H1 (cell line): ENCODE measurements at regions not wholly inside any gene's neighbourhood (a gene's known extent, or its start where the extent isn't known, plus 50 kb on each side); places are given as distances from the start of the nearest gene placed in this dataset.

ENCODE experiments used
- CTCF ChIA-PET: fragments of 300-600 bp; sonication (Branson Sonifier 250); formaldehyde crosslinking; loops from one replicate; lab custom pipeline; 2021; ENCODE audit not compliant: partially characterized antibody; lab: Charles Lee
- POLR2A ChIA-PET: fragments of 300-600 bp; sonication (Branson Sonifier 250); formaldehyde crosslinking; loops from one replicate; lab custom pipeline; 2021; ENCODE audit warnings: inconsistent platforms; ENCODE audit not compliant: partially characterized antibody; lab: Charles Lee
- DNase-seq, 2 experiments: peaks; one replicate each; pipeline versions ENCODE4 v3.0.0 to v3.0.0-alpha.2; 2010 to 2022; ENCODE audit warnings: low spot score in 2 of 2, low read depth in 1 of 2, mixed read lengths in 1 of 2
- FAIRE-seq: peaks from 2 replicates; lab custom pipeline; 2011; peaks lifted over from hg19 to GRCh38; lab: Jason Lieb, UNC
- H2AFZ ChIP-seq: 2 replicates; pipeline ENCODE4 v1.8.1; 2012; ENCODE audit warnings: low read length, inconsistent platforms
- H2AK5ac ChIP-seq: 2 replicates; pipeline ENCODE4 v1.6.1; 2013; ENCODE audit warnings: low read depth, low read length
- H2BK120ac ChIP-seq: replicated peaks from 2 replicates; pipeline ENCODE3; 2013; ENCODE audit warnings: low read depth, low read length, inconsistent platforms
- H2BK12ac ChIP-seq: 2 replicates; pipeline ENCODE4 v1.6.1; 2013; ENCODE audit warnings: low read depth, low read length
- H2BK15ac ChIP-seq: 2 replicates; pipeline ENCODE4 v1.6.1; 2013; ENCODE audit warnings: low read length
- H2BK20ac ChIP-seq: 2 replicates; pipeline ENCODE4 v1.6.1; 2013; ENCODE audit warnings: low read length
- H2BK5ac ChIP-seq: 2 replicates; pipeline ENCODE4 v1.6.1; 2013; ENCODE audit warnings: low read depth, low read length
- H3K14ac ChIP-seq: 2 replicates; pipeline ENCODE4 v1.6.1; 2013; ENCODE audit warnings: inconsistent platforms; ENCODE audit not compliant: insufficient read length
- H3K18ac ChIP-seq: 2 replicates; pipeline ENCODE4 v1.6.1; 2013; ENCODE audit warnings: low read length; ENCODE audit errors: extremely low read depth
- H3K23ac ChIP-seq: 2 replicates; pipeline ENCODE4 v1.6.1; 2013; ENCODE audit warnings: inconsistent platforms; ENCODE audit not compliant: insufficient read length
- H3K23me2 ChIP-seq: 2 replicates; pipeline ENCODE4 v1.6.1; 2013; ENCODE audit warnings: low read depth, low read length
- H3K27ac ChIP-seq: 2 replicates; pipeline ENCODE4 v1.6.1; 2011; ENCODE audit warnings: low read depth, low read length, inconsistent platforms
- H3K27me3 ChIP-seq, 4 experiments: replicated peaks in 1 of 4; 1 replicate in 1 of 4; 2 replicates in 3 of 4; pipeline versions ENCODE4 v1.6.1 to v1.8.1; 2011 to 2013; ENCODE audit warnings: low read length in 3 of 4, mild to moderate bottlenecking in 3 of 4, inconsistent platforms in 2 of 4, mixed read lengths in 2 of 4, moderate library complexity in 1 of 4; ENCODE audit not compliant: control insufficient read depth in 3 of 4, insufficient read depth in 3 of 4; ENCODE audit errors: extremely low read depth in 1 of 4
- H3K36me3 ChIP-seq, 4 experiments: 2 replicates each; pipeline versions ENCODE4 v1.6.1 to v1.8.1; 2011 to 2013; ENCODE audit warnings: mild to moderate bottlenecking in 4 of 4, low read length in 3 of 4, moderate library complexity in 2 of 4, control low read depth in 1 of 4, inconsistent platforms in 1 of 4; ENCODE audit not compliant: insufficient read depth in 4 of 4, control insufficient read depth in 2 of 4
- H3K4ac ChIP-seq: replicated peaks from 2 replicates; pipeline ENCODE3; 2013; ENCODE audit warnings: low read length, low read depth, mixed read lengths, inconsistent platforms; ENCODE audit not compliant: insufficient read length
- H3K4me1 ChIP-seq, 4 experiments: replicated peaks in 1 of 4; 1 replicate in 1 of 4; 2 replicates in 3 of 4; pipeline versions ENCODE4 v1.6.1 to v1.8.1; 2011 to 2013; ENCODE audit warnings: low read length in 3 of 4, inconsistent platforms in 2 of 4, mixed read lengths in 1 of 4; ENCODE audit not compliant: insufficient read depth in 4 of 4, control insufficient read depth in 3 of 4
- H3K4me2 ChIP-seq, 2 experiments: 2 replicates each; pipeline versions ENCODE4 v1.6.1 to v1.8.1; 2011 to 2013; ENCODE audit warnings: low read depth in 2 of 2, low read length in 2 of 2, control low read depth in 1 of 2, inconsistent platforms in 1 of 2, mild to moderate bottlenecking in 1 of 2; ENCODE audit not compliant: insufficient read depth in 1 of 2
- H3K4me3 ChIP-seq, 4 experiments: fragments of 200-600, 300-600 bp in 1 of 4; sonication (generic), shearing (Covaris generic), sonication (Bioruptor Twin) in 1 of 4; 2 replicates each; pipeline versions ENCODE4 v1.5.1 to v1.8.1; 2011 to 2016; ENCODE audit warnings: low read length in 4 of 4, low read depth in 3 of 4, control low read depth in 2 of 4, inconsistent platforms in 2 of 4, mild to moderate bottlenecking in 2 of 4, mixed read lengths in 1 of 4, moderate library complexity in 1 of 4; ENCODE audit not compliant: insufficient read depth in 2 of 4; ENCODE audit errors: extremely low read depth in 1 of 4
- H3K56ac ChIP-seq: replicated peaks from 2 replicates; pipeline ENCODE3; 2013; ENCODE audit warnings: low read depth, mild to moderate bottlenecking, mixed read lengths, low read length, inconsistent platforms; ENCODE audit not compliant: insufficient read length
- H3K79me1 ChIP-seq: 2 replicates; pipeline ENCODE4 v1.6.1; 2013; ENCODE audit warnings: low read depth, low read length, control low read depth
- H3K79me2 ChIP-seq, 2 experiments: 2 replicates each; pipeline versions ENCODE4 v1.6.1 to v1.8.1; 2012 to 2013; ENCODE audit warnings: low read length in 2 of 2, mild to moderate bottlenecking in 2 of 2, inconsistent platforms in 1 of 2; ENCODE audit not compliant: insufficient read depth in 2 of 2, control insufficient read depth in 1 of 2
- H3K9ac ChIP-seq, 4 experiments: replicated peaks in 1 of 4; 1 replicate in 1 of 4; 2 replicates in 3 of 4; pipeline versions ENCODE4 v1.6.1 to v1.8.1; 2011 to 2013; ENCODE audit warnings: low read depth in 3 of 4, low read length in 3 of 4, control low read depth in 2 of 4, mild to moderate bottlenecking in 2 of 4, moderate library complexity in 2 of 4, inconsistent platforms in 1 of 4; ENCODE audit errors: extremely low read depth in 1 of 4
- H3K9me3 ChIP-seq, 2 experiments: 2 replicates each; pipeline versions ENCODE4 v1.6.1 to v1.8.1; 2012 to 2013; ENCODE audit warnings: mild to moderate bottlenecking in 2 of 2, moderate library complexity in 2 of 2, control low read depth in 1 of 2, inconsistent platforms in 1 of 2, low read depth in 1 of 2, low read length in 1 of 2, mixed read lengths in 1 of 2; ENCODE audit not compliant: insufficient read depth in 2 of 2
- H4K20me1 ChIP-seq, 2 experiments: replicated peaks in 1 of 2; 2 replicates each; pipeline versions ENCODE3 to v1.8.1; 2011 to 2013; ENCODE audit warnings: inconsistent platforms in 2 of 2, low read length in 2 of 2, mild to moderate bottlenecking in 1 of 2; ENCODE audit not compliant: insufficient read depth in 2 of 2, control insufficient read depth in 1 of 2
- H4K5ac ChIP-seq: 2 replicates; pipeline ENCODE4 v1.6.1; 2013; ENCODE audit warnings: low read length, low read depth, mixed read lengths, inconsistent platforms; ENCODE audit not compliant: insufficient read length
- H4K8ac ChIP-seq: 2 replicates; pipeline ENCODE4 v1.8.0; 2013; ENCODE audit warnings: mild to moderate bottlenecking, moderate library complexity, low read length, inconsistent platforms; ENCODE audit not compliant: insufficient read depth; ENCODE audit errors: extremely low read depth
- H4K91ac ChIP-seq: replicated peaks from 2 replicates; pipeline ENCODE3; 2013; ENCODE audit warnings: low read length, mixed read lengths, inconsistent platforms; ENCODE audit not compliant: insufficient read length
- BACH1 ChIP-seq: IDR thresholded peaks from 2 replicates; pipeline ENCODE4 v1.6.1; 2012; ENCODE audit warnings: low read length, improper control_type of control experiment
- BCL11A ChIP-seq, 2 experiments: IDR thresholded peaks; one replicate each; pipeline ENCODE4 v1.6.1; 2011; ENCODE audit warnings: low read depth in 2 of 2, low read length in 2 of 2, mild to moderate bottlenecking in 2 of 2
- CBX5 ChIP-seq: fragments of 300-800, 300-1000 bp; sonication (generic); IDR thresholded peaks from 2 replicates; pipeline ENCODE4 v1.7.1; 2016; ENCODE audit warnings: antibody characterized with exemption, low read length, low read depth
- CHD2 ChIP-seq: IDR thresholded peaks from 2 replicates; pipeline ENCODE4 v1.6.1; 2012; ENCODE audit warnings: low read length, improper control_type of control experiment
- CREB1 ChIP-seq: IDR thresholded peaks from 2 replicates; pipeline ENCODE4 v1.6.1; 2012; ENCODE audit warnings: inconsistent platforms
- EP300 ChIP-seq, 2 experiments: IDR thresholded peaks; 1 replicate in 1 of 2; 2 replicates in 1 of 2; pipeline ENCODE4 v1.6.1; 2011 to 2012; ENCODE audit warnings: low read depth in 2 of 2, low read length in 2 of 2, mild to moderate bottlenecking in 2 of 2, borderline replicate concordance in 1 of 2, inconsistent platforms in 1 of 2, moderate library complexity in 1 of 2
- GABPA ChIP-seq: IDR thresholded peaks from 2 replicates; pipeline ENCODE4 v1.6.1; 2011; ENCODE audit warnings: mild to moderate bottlenecking, low read length, moderate library complexity, borderline replicate concordance; ENCODE audit not compliant: insufficient read depth
- MAX ChIP-seq: IDR thresholded peaks from 2 replicates; pipeline ENCODE4 v1.6.1; 2012; ENCODE audit warnings: inconsistent platforms
- POU5F1 ChIP-seq: IDR thresholded peaks from 2 replicates; pipeline ENCODE4 v1.6.1; 2011; ENCODE audit warnings: low read depth, mild to moderate bottlenecking, low read length, moderate library complexity
- RNF2 ChIP-seq: fragments of 200-900, 300-1000 bp; sonication (generic); IDR thresholded peaks from 2 replicates; pipeline ENCODE4 v1.7.1; 2016; ENCODE audit warnings: borderline replicate concordance, low read depth, mild to moderate bottlenecking, antibody characterized with exemption, low read length; ENCODE audit not compliant: poor library complexity, severe bottlenecking; ENCODE audit errors: missing control alignments
- SIN3A ChIP-seq, 2 experiments: IDR thresholded peaks in 1 of 2; conservative IDR thresholded peaks in 1 of 2; 2 replicates each; pipeline ENCODE4 v1.6.1; 2011 to 2012; ENCODE audit warnings: low read length in 2 of 2, improper control_type of control experiment in 1 of 2, low read depth in 1 of 2, mild to moderate bottlenecking in 1 of 2
- SIX5 ChIP-seq: IDR thresholded peaks from 2 replicates; pipeline ENCODE4 v1.6.1; 2011; ENCODE audit warnings: mild to moderate bottlenecking, low read depth, low read length
- SP1 ChIP-seq: IDR thresholded peaks from 2 replicates; pipeline ENCODE4 v1.6.1; 2011; ENCODE audit warnings: low read depth, low read length
- SP2 ChIP-seq: IDR thresholded peaks from 2 replicates; pipeline ENCODE4 v1.6.1; 2012; ENCODE audit warnings: mild to moderate bottlenecking, low read length, inconsistent platforms
- SRF ChIP-seq: IDR thresholded peaks from 2 replicates; pipeline ENCODE4 v1.6.1; 2011; ENCODE audit warnings: mild to moderate bottlenecking, low read depth, low read length, moderate library complexity
- SUZ12 ChIP-seq: fragments of 200-600 bp; sonication (generic); IDR thresholded peaks from 2 replicates; pipeline ENCODE4 v1.6.1; 2012; ENCODE audit warnings: mild to moderate bottlenecking, inconsistent platforms, low read length, moderate library complexity, mixed read lengths
- WGBS, 2 experiments: shearing (Covaris generic) in 1 of 2; methylation state at CpG; one replicate each; pipeline versions ENCODE4 v1.1.6 to v1.1.7; 2013 to 2015; ENCODE audit warnings: low lambda C conversion rate in 2 of 2, mixed read lengths in 2 of 2, inconsistent platforms in 1 of 2, low coverage in 1 of 2, missing lambda C conversion rate in 1 of 2; ENCODE audit not compliant: insufficient replicate concordance in 2 of 2, insufficient coverage in 1 of 2, insufficient read length in 1 of 2; ENCODE audit errors: extremely low coverage in 1 of 2, missing lambda C conversion rate in 1 of 2; 5-methylcytosine and 5-hydroxymethylcytosine counted together

GRCh38 chr7:82567841-82568240 lies 124.3 kb upstream of the CACNA2D1 start:
- no peaks in the 10 kb centered on the region; a peak in 1 of 7 replicates for H3K4me1 ChIP-seq
- peaks cover 0 to 1% (median 0%) of the 10 kb centered on the region in 4 experiments; a peak in 1 of 7 replicates for H3K27me3 ChIP-seq
- H2BK15ac ChIP-seq, result no peak overlapping the region
- H3K23ac ChIP-seq, result no peak overlapping the region
- DNase-seq, result no peak
- no peaks in the 10 kb centered on the region for H3K23me2 ChIP-seq
- no peaks in the 10 kb centered on the region for H3K9me3 ChIP-seq
- H2AK5ac ChIP-seq, result no peak overlapping the region
- H3K4me2 ChIP-seq, result no peak overlapping the region
- no peak for TF ChIP-seq BCL11A (IDR thresholded peaks at IDR 0.05; ENCODE audit: low read depth in 2 of 2, low read length in 2 of 2)
- TF ChIP-seq GABPA, result no peak
- no peak for TF ChIP-seq POU5F1
- TF ChIP-seq RNF2, result no peak
- TF ChIP-seq MAX, result no peak
- TF ChIP-seq SP1, result no peak
- no peak for TF ChIP-seq CHD2
- no peak for TF ChIP-seq CBX5
- TF ChIP-seq CREB1, result no peak
- TF ChIP-seq SIX5, result no peak
- no peak for TF ChIP-seq EP300 (IDR thresholded peaks at IDR 0.05; ENCODE audit: borderline replicate concordance in 1 of 2, low read depth in 2 of 2, low read length in 2 of 2)
- no peak for TF ChIP-seq SIN3A (conservative IDR thresholded peaks at IDR 0.05 in 1 of 2, IDR thresholded peaks at IDR 0.05 in 1 of 2; ENCODE audit: low read depth in 1 of 2, low read length in 2 of 2)
- no peak for TF ChIP-seq SRF
- TF ChIP-seq BACH1, result no peak
- no peak for TF ChIP-seq SP2
- no peak for TF ChIP-seq SUZ12
- TF ChIP-seq, all 59 proteins: peak for 0
- H2BK120ac ChIP-seq, result no peak overlapping the region
- H4K8ac ChIP-seq, result no peak overlapping the region
- no peak overlapping the region for H2BK20ac ChIP-seq
- no peak overlapping the region for H3K9ac ChIP-seq
- no peak overlapping the region for H3K4me3 ChIP-seq
- no peak overlapping the region for H3K14ac ChIP-seq
- FAIRE-seq, result no peak
- WGBS, 2 experiments, result 92% methylated on average over 2 of the region's 2 CpGs; no CpG with 5 or more reads in 1 of the 2 experiments
- no peak overlapping the region for H2BK12ac ChIP-seq
- CTCF ChIA-PET, result no interaction called here
- no peak overlapping the region for H3K27ac ChIP-seq
- no peak overlapping the region for H2BK5ac ChIP-seq
- H4K91ac ChIP-seq, result no peak overlapping the region
- no peak overlapping the region for H3K56ac ChIP-seq
- H3K79me2 ChIP-seq, result no peaks in the 10 kb centered on the region
- H3K4ac ChIP-seq, result no peak overlapping the region
- H3K36me3 ChIP-seq, result no peaks in the 10 kb centered on the region
- no peaks in the 10 kb centered on the region for H3K79me1 ChIP-seq
- POLR2A ChIA-PET, result no interaction called here
- no peak overlapping the region for H3K18ac ChIP-seq
- H4K20me1 ChIP-seq, result no peaks in the 10 kb centered on the region
- H2AFZ ChIP-seq, result no peak overlapping the region
- no peak overlapping the region for H4K5ac ChIP-seq
